GM21360 (cell line): ENCODE measurements at regions not wholly inside any gene's neighbourhood (a gene's known extent, or its start where the extent isn't known, plus 50 kb on each side); places are given as distances from the start of the nearest gene placed in this dataset.

Source experiments
- ATAC-seq: cut with Tn5 transposase; IDR thresholded peaks from one replicate; pipeline ENCODE4 v1.9.1; 2021; ENCODE audit warnings: mild to moderate bottlenecking, moderate library complexity; ENCODE audit not compliant: unreplicated experiment

DNA sequence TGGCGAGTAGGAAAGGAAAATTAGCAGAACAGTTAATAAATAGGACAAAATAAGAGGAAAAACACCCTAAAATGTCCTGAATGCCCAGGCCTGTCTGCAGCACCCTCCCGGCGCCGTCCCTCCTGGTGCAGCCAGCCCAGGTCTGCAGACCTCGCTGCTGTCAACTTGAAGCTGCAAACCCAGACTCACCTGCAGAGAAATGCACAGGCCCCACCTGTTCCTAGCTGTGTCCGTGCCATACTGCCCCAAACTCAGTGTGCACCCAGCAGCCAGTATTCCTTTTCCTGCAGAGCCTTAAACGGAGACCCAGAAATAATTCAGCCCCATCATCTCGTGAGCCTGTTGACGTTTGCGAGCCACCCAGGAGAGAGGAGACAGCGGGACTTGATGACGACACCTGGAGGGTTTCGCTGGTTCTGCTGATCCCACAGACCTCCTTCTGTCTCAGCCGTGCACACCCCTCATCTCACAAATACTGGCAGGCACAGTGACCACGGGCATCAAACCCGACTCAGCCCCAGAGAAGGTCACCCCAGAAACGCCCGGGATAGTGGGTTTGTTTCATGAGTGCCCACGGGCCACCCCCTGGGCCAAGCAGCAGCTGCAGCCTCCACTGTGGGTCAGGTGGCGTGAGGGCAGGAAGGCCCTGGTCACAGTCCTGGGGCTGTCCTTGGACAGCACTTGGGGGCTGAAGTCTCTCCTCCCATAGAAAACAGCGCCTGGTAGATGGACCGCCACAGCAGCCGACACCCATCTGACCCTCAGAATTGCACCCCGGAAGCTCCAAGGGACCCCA lies 239.5 kb upstream of the SALL3 start:
- ATAC-seq = no peak

GRCh38 chr18:78740876-78741275 lies 238.7 kb upstream of the SALL3 start:
- no peak for ATAC-seq

GRCh38 chr18:78741381-78742217 lies 238.0 kb upstream of the SALL3 start:
- ATAC-seq = no peak

GRCh38 chr18:78742218-78742745 lies 237.3 kb upstream of the SALL3 start:
- ATAC-seq = no peak

DNA sequence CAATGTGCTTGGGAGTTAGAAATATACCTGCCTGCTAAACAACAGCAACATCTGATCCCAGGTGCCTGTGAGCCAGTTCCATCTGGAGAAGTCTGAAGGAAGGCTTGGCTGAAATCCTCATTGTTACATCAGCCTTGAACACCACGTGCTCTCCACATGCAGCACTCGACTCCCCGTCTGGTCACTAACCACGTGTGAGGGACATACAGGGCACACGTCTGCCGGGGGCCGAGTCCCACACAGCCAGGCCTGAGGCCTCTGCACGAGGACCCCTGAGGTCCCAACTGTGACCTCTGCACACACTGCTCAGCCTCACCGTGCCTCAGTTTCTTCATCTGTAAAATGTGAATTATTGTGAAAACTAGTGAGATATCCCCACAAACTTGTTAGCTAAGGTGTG lies 236.5 kb upstream of the SALL3 start:
- no peak for ATAC-seq

DNA sequence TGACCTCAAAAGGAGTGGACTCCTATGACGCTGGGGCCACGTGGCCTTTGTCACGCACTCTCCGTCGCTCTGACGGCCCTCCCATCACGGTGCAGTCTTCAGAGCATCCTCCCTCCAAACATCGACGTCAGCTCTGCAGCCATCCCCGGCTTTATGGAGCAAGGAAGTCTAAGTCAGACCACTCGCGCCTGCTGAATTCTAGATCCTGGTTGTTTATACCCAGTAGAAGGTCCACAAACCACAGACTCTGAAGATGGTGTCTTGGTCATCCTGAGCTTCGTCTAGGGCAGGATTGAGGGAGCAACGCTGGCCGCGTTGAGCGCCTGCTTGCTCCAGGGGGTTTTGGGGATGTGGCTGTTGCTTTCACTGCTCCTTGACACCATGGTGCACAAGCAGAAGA lies 228.0 kb upstream of the SALL3 start:
- no peak for ATAC-seq

GRCh38 chr18:78753240-78753639 lies 226.4 kb upstream of the SALL3 start:
- no peak for ATAC-seq

DNA sequence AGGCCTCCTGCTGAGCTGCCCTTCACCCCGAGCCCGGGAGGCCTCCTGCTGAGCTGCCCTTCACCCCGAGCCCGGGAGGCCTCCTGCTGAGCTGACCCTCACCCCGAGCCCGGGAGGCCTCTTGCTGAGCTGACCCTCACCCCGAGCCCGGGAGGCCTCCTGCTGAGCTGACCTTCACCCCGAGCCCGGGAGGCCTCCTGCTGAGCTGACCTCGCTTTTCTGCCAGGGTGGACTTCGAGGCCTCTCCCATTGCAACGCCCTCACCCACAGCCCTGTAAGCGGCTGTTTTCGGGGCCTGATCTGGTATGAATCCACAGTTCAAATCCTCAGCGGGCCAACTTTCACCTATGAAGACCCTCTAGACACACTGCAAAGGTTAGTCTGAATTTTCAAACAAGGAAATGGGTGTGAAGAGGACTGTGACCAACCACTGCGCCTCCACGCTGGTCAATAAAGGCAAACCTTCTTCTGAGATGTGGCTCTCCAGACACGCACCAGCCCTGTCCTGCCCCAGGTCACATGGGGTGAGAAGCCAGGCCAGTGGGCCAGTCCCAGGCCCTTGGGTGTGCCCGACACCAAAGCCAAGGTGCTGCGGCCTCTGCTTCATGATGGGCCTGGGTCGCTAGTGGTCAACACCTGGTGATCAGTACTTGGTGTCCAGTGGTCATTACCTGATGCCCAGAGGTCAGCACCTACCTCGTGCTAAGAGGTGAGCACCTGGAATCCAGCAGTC lies 225.1 kb upstream of the SALL3 start:
- ATAC-seq = no peak

- no peak for ATAC-seq
Observed at GRCh38 chr18:78757014-78757413, 222.6 kb upstream of the SALL3 start.

DNA sequence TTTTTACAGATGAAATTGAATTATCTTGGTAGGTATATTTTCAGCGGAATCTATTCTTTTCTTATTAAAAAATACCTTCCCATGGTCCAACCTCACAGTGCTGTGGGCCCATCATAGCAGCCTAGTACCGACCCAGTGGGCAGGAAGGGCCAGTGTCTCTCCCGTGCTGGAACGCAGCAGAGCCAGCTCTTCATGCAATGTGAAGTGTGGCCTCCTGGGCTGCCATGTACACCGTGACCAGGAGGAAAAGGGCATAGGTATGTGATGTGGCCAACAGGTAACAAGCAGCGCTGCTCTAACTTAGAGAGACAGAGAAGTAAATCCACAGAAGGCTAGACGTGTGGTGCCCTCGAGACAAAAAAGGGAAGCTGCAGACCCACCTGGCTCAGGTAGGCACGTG lies 221.1 kb upstream of the SALL3 start:
- ATAC-seq = no peak

GRCh38 chr18:78762753-78763152 lies 216.9 kb upstream of the SALL3 start:
- ATAC-seq = no peak

DNA sequence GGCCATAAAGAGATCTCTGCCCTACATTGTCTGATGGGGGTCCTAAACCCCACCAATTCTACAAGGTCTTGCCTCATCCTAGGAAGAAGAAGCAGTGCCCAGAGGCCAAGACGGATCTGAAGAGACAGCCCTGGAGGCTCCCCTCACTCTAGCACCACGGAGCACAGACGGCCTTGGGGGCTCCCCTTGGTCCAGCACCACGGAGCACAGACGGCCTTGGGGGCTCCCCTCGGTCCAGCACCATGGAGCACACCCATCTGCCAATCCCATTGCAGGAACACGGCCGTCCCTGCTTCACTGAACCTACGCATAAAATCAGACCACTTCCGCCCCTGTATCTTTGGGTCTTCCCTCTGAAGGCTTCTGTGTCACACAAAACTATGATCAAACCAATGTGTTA lies 215.1 kb upstream of the SALL3 start:
- no peak for ATAC-seq

DNA sequence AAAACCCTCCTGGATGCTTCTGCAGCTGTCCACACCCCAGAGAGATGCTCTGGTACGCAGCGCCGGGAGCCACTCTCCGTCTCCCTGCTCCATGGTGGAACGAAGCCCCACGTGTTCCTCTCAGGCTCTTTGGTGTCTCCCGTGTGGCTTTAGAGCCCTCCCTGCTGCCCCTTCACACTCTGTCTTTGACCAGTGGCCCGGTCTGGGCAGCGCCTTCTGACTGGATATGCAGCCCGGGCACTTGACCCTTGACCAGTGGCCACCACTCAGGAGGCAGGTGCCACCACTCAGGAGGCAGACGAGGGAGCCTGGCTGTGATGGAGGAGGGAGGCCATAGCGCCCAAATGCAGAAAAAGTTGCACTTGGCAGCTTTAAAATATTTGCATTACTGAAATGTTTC lies 214.5 kb upstream of the SALL3 start:
- ATAC-seq = no peak

- ATAC-seq = no peak
Observed at GRCh38 chr18:78765637-78766281, 213.9 kb upstream of the SALL3 start.

DNA sequence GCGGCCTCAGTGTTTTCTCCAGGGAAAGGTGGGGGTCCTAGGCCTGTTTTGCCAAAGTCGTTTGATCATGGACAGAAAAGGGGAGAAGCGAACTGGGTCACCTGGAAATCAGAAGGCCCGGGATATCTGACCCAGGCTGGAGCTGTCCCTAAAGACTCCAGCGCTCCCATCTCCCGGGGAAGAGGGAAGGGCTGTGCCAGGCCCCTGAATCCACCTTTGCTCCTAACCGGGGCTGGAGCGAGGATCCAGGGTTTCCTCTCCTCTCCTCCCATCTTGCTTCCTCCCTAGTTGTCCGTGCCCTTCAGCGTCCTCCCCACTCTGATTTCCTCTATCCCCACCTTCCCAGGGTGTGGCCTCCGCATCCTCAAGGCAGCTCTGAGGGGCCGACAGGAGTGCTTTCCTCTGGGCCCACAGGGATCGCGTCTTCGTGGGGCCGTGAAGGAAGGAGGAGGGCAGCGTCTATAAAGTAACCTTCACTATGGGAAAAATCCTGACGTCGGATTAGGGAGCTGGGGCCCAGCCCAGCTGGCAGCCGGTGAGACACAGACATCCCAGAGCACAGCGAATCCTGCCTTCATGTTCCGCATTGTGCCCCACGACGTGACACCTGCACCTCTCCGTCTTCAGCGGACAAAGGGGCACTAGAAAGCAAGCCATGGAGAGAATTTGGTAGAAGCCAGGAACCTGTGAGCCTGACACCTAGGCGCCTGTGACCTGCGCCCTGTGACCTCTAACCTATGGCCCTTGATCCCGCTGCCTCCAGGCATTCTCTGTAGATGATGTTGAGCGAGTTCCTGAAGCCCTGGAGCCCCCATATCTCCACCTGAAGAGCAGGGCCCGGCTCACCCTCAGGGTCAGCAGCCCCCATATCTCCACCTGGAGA lies 212.7 kb upstream of the SALL3 start:
- no peak for ATAC-seq

GRCh38 chr18:78767648-78768071 lies 212.0 kb upstream of the SALL3 start:
- ATAC-seq = no peak

DNA sequence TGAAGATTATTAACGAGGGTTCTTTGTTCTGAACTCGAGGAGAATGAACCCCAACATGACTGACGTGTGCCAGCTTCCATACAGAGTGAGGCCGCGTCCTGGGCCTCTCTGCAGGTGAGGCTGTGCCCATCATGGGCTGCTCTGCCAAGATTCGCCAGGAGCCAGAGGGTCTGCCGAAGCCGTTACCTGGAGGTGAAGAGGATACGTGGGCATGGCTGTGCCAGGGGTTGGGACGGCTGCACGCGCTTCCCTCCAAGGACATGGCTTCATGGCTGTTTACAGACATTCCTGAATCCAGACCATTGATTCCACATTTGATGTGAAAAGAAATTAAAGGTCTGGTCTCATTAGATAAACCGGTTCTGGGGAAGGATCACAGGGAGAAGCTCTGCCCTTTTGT lies 211.4 kb upstream of the SALL3 start:
- no peak for ATAC-seq

GRCh38 chr18:78768656-78769501 lies 210.7 kb upstream of the SALL3 start:
- no peak for ATAC-seq
